HFFc6 (cell line): ENCODE measurements at regions not wholly inside any gene's neighbourhood (a gene's known extent, or its start where the extent isn't known, plus 50 kb on each side); places are given as distances from the start of the nearest gene placed in this dataset.

Experiments used
- DNase-seq: peaks from one replicate; pipeline ENCODE4 v3.0.0-alpha.2; 2018
- H3K27ac Mint-ChIP-seq: 2 replicates; pipeline ENCODE4 v1.8.0; 2020; ENCODE audit warnings: mild to moderate bottlenecking, mixed read lengths
- H3K27me3 Mint-ChIP-seq: 2 replicates; pipeline ENCODE4 v1.8.0; 2021; ENCODE audit warnings: mild to moderate bottlenecking, moderate library complexity, mixed read lengths; ENCODE audit not compliant: insufficient read depth
- H3K36me3 Mint-ChIP-seq: 2 replicates; pipeline ENCODE4 v1.8.0; 2021; ENCODE audit warnings: low read depth, mixed read lengths
- H3K4me1 Mint-ChIP-seq: 2 replicates; pipeline ENCODE4 v1.8.0; 2020; ENCODE audit warnings: low read depth, mixed read lengths
- H3K4me3 Mint-ChIP-seq: 2 replicates; pipeline ENCODE4 v1.8.0; 2020; ENCODE audit warnings: mild to moderate bottlenecking, moderate library complexity, mixed read lengths
- H3K9me3 Mint-ChIP-seq: 2 replicates; pipeline ENCODE4 v1.8.0; 2020; ENCODE audit warnings: mild to moderate bottlenecking, mixed read lengths
- CTCF ChIP-seq: fragments of 200-600 bp; sonication (generic); IDR thresholded peaks from 2 replicates; pipeline ENCODE4 v1.5.0; 2021; ENCODE audit warnings: antibody characterized with exemption, mild to moderate bottlenecking

GRCh38 chr7:51783241-51783640 is 466.6 kb upstream of the COBL start:
- Mint-ChIP-seq H3K9me3 (peaks cover 47% of the 10 kb centered on the region), H3K4me1 (no peaks in the 10 kb centered on the region), H3K36me3 (0 out of 2 replicates have a peak, but pooled peaks cover 7% of the 10 kb centered on the region), H3K27ac (no peak overlapping the region), H3K27me3 (no peaks in the 10 kb centered on the region), H3K4me3 (no peak overlapping the region)
- TF ChIP-seq CTCF, result no peak
- DNase-seq, result no peak

- H3K27me3 Mint-ChIP-seq, result no peaks in the 10 kb centered on the region
- no peak overlapping the region for H3K4me3 Mint-ChIP-seq
- peaks cover 41% of the 10 kb centered on the region for H3K9me3 Mint-ChIP-seq
- no peaks in the 10 kb centered on the region for H3K4me1 Mint-ChIP-seq
- TF ChIP-seq CTCF, result no peak
- H3K27ac Mint-ChIP-seq, result no peak overlapping the region
- DNase-seq, result no peak
- 0 out of 2 replicates have a peak, but pooled peaks cover 7% of the 10 kb centered on the region for H3K36me3 Mint-ChIP-seq
Measured at GRCh38 chr7:51778121-51778520, 461.5 kb upstream of the COBL start.

DNA sequence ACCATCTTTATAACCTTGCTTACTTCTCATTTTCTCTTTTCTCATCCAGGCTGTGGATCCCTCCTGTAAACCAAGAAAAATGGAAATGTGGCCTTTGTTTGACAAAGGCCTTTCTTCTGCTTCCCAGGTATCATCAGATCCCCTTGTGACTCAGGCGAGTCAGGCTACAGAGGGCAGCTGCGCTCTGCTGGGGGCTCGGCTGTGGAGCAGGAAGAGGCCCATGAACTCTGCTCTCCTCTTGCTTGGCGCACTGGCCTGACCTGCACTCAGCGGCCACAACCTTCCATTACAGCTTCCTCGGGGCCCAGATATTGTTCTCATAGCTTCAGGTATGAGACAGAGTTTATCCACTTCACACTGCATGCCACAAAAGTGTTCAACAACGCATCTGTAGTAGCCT is 457.6 kb upstream of the COBL start:
- H3K4me3 Mint-ChIP-seq, result no peak overlapping the region
- H3K36me3 Mint-ChIP-seq, result no peaks in the 10 kb centered on the region
- no peak overlapping the region for H3K27ac Mint-ChIP-seq
- TF ChIP-seq CTCF, result no peak
- H3K27me3 Mint-ChIP-seq, result no peaks in the 10 kb centered on the region
- DNase-seq, result no peak
- peaks cover 16% of the 10 kb centered on the region for H3K9me3 Mint-ChIP-seq
- no peaks in the 10 kb centered on the region for H3K4me1 Mint-ChIP-seq

GRCh38 chr7:51772190-51772589 is 455.6 kb upstream of the COBL start:
- Mint-ChIP-seq H3K36me3 (no peaks in the 10 kb centered on the region), H3K27me3 (no peaks in the 10 kb centered on the region), H3K4me3 (no peak overlapping the region), H3K9me3 (peaks cover 16% of the 10 kb centered on the region), H3K27ac (no peak overlapping the region), H3K4me1 (no peaks in the 10 kb centered on the region)
- no peak for DNase-seq
- TF ChIP-seq CTCF, result no peak

DNA sequence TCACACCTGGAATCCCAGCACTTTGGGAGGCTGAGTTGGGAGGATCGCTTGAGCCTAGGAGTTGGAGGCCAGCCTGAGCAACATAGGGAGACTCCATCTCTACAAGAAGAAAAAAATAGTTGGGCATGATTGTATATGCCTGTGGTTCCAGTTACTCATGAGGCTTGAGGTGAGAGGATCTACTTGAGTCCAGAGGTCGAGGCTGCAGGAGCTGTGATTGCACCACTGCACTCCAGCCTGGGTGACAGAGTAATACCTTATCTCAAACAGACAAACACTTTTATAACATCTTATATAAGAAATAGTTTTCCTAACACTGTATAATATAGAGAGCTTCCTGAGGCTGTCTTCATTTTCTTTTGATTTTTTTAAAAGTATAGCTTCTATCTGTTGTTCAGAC is 448.4 kb upstream of the COBL start:
- DNase-seq, result no peak
- Mint-ChIP-seq H3K27me3 (peaks cover 2% of the 10 kb centered on the region; the same call in 1 of the 2 replicates), H3K4me1 (no peaks in the 10 kb centered on the region), H3K9me3 (peaks cover 23% of the 10 kb centered on the region), H3K4me3 (no peak overlapping the region), H3K36me3 (peaks cover 5% of the 10 kb centered on the region; the same call in 1 of the 2 replicates), H3K27ac (no peak overlapping the region)
- TF ChIP-seq CTCF, result no peak

- Mint-ChIP-seq H3K27ac (no peak overlapping the region), H3K36me3 (peaks cover 5% of the 10 kb centered on the region; the same call in 1 of the 2 replicates), H3K9me3 (peaks cover 50% of the 10 kb centered on the region), H3K4me1 (no peaks in the 10 kb centered on the region), H3K4me3 (no peak overlapping the region), H3K27me3 (peaks cover 2% of the 10 kb centered on the region; the same call in 1 of the 2 replicates)
- DNase-seq, result no peak
- no peak for TF ChIP-seq CTCF
Measured at GRCh38 chr7:51759985-51760384, 443.4 kb upstream of the COBL start.
